B cell (primary cell): ENCODE measurements at regions not wholly inside any gene's neighbourhood (a gene's known extent, or its start where the extent isn't known, plus 50 kb on each side); places are given as distances from the start of the nearest gene placed in this dataset.

ENCODE experiments used
- CTCF ChIP-seq: fragments of 200-600 bp; IDR thresholded peaks from one replicate; pipeline ENCODE4 v1.8.0; 2022; ENCODE audit warnings: antibody characterized with exemption, mild to moderate bottlenecking
- EZH2 ChIP-seq: IDR thresholded peaks from 2 replicates; pipeline ENCODE4 v1.6.1; 2012; ENCODE audit warnings: borderline replicate concordance, low read depth, mild to moderate bottlenecking, moderate library complexity, low read length; ENCODE audit not compliant: insufficient read depth, poor library complexity, severe bottlenecking

GRCh38 chr10:130664526-130664925 lies 528.3 kb downstream of the GLRX3 start:
- TF ChIP-seq CTCF (no peak), EZH2 (no peak)
